NCI-H748 (cell line): ENCODE measurements at regions not wholly inside any gene's neighbourhood (a gene's known extent, or its start where the extent isn't known, plus 50 kb on each side); places are given as distances from the start of the nearest gene placed in this dataset.
"Not testable (repeated sequence)": the region's sequence is repeated elsewhere in the genome, so short reads cannot be mapped to it uniquely, and the experiment has no call there.

Experiments
- DNase-seq: peaks from one replicate; lab custom pipeline; 2025; ENCODE audit not compliant: unreplicated experiment; lab: John Stamatoyannopoulos, UW

- not testable (repeated sequence) for DNase-seq
Observed at GRCh38 chr20:12555849-12556248, 452.9 kb upstream of the SPTLC3 start.

GRCh38 chr20:12557224-12557623 lies 451.5 kb upstream of the SPTLC3 start:
- no peak for DNase-seq

GRCh38 chr20:12564979-12565378 lies 443.8 kb upstream of the SPTLC3 start:
- no peak for DNase-seq

- DNase-seq = no peak
Observed at GRCh38 chr20:12566596-12566995, 442.2 kb upstream of the SPTLC3 start.

- peak; percentile 95 for DNase-seq
Observed at GRCh38 chr20:12570371-12570770, 438.4 kb upstream of the SPTLC3 start.

GRCh38 chr20:12573442-12573841 lies 435.3 kb upstream of the SPTLC3 start:
- no peak for DNase-seq

GRCh38 chr20:12575352-12576095 lies 433.2 kb upstream of the SPTLC3 start:
- DNase-seq = no peak

- no peak for DNase-seq
Observed at GRCh38 chr20:12577213-12577612, 431.6 kb upstream of the SPTLC3 start.

- peak; percentile 76 for DNase-seq
Observed at GRCh38 chr20:12581644-12582289, 427.0 kb upstream of the SPTLC3 start.

- not testable (repeated sequence) for DNase-seq
Observed at GRCh38 chr20:12582710-12583109, 426.1 kb upstream of the SPTLC3 start.

- peak; percentile 99 for DNase-seq
Observed at GRCh38 chr20:12591949-12592470, 416.8 kb upstream of the SPTLC3 start.

- DNase-seq = no peak
Observed at GRCh38 chr20:12592756-12593155, 416.0 kb upstream of the SPTLC3 start.

- no peak for DNase-seq
Observed at GRCh38 chr20:12593342-12593873, 415.4 kb upstream of the SPTLC3 start.

- peak; percentile 74 for DNase-seq
Observed at GRCh38 chr20:12594410-12595088, 414.2 kb upstream of the SPTLC3 start.

GRCh38 chr20:12595841-12596240 lies 412.9 kb upstream of the SPTLC3 start:
- no peak for DNase-seq

- no peak for DNase-seq
Observed at GRCh38 chr20:12596863-12597262, 411.9 kb upstream of the SPTLC3 start.

- DNase-seq = no peak
Observed at GRCh38 chr20:12597551-12597950, 411.2 kb upstream of the SPTLC3 start.

GRCh38 chr20:12598894-12599293 lies 409.9 kb upstream of the SPTLC3 start:
- peak; percentile 67 for DNase-seq

- no peak for DNase-seq
Observed at GRCh38 chr20:12599494-12599893, 409.3 kb upstream of the SPTLC3 start.

GRCh38 chr20:12605751-12606150 lies 403.0 kb upstream of the SPTLC3 start:
- DNase-seq = peak; percentile 43

GRCh38 chr20:12610871-12611270 lies 397.9 kb upstream of the SPTLC3 start:
- no peak for DNase-seq

- no peak for DNase-seq
Observed at GRCh38 chr20:12614764-12615163, 394.0 kb upstream of the SPTLC3 start.
